Liver (tissue), 8 donors: ENCODE measurements at regions not wholly inside any gene's neighbourhood (a gene's known extent, or its start where the extent isn't known, plus 50 kb on each side); places are given as distances from the start of the nearest gene placed in this dataset.

Experiments
- DNase-seq: peaks from one replicate; pipeline ENCODE4 v3.0.0-alpha.2; 2017; ENCODE audit warnings: low spot score
- H3K27ac ChIP-seq, 2 donors: one replicate each; pipeline ENCODE4 v1.7.0; 2013; ENCODE audit warnings: inconsistent platforms in 2 of 2, low read length in 2 of 2, control low read depth in 1 of 2, low read depth in 1 of 2, mild to moderate bottlenecking in 1 of 2
- H3K27me3 ChIP-seq, 4 donors: one replicate each; pipeline versions ENCODE4 v1.6.1 to v1.7.0; 2013; ENCODE audit warnings: low read length in 3 of 4, inconsistent platforms in 1 of 4, mild to moderate bottlenecking in 1 of 4, moderate library complexity in 1 of 4; ENCODE audit not compliant: control insufficient read depth in 4 of 4, insufficient read depth in 4 of 4
- H3K36me3 ChIP-seq, 4 donors: one replicate each; pipeline versions ENCODE4 v1.6.1 to v1.7.0; 2013; ENCODE audit warnings: low read length in 3 of 4, mild to moderate bottlenecking in 3 of 4, low read depth in 1 of 4, moderate library complexity in 1 of 4; ENCODE audit not compliant: control insufficient read depth in 4 of 4, insufficient read depth in 3 of 4
- H3K4me1 ChIP-seq, 4 donors: one replicate each; pipeline versions ENCODE4 v1.6.1 to v1.7.0; 2013; ENCODE audit warnings: low read length in 3 of 4, mild to moderate bottlenecking in 3 of 4, moderate library complexity in 1 of 4; ENCODE audit not compliant: control insufficient read depth in 4 of 4, insufficient read depth in 4 of 4
- H3K4me3 ChIP-seq, 3 donors: one replicate each; pipeline versions ENCODE4 v1.6.1 to v1.7.0; 2013; ENCODE audit warnings: low read length in 3 of 3, control low read depth in 1 of 3, low read depth in 1 of 3, mild to moderate bottlenecking in 1 of 3
- H3K9ac ChIP-seq, 2 donors: one replicate each; pipeline ENCODE4 v1.7.0; 2013; ENCODE audit warnings: low read length in 2 of 2, mild to moderate bottlenecking in 2 of 2, moderate library complexity in 2 of 2, control low read depth in 1 of 2, low read depth in 1 of 2
- H3K9me3 ChIP-seq, 4 donors: one replicate each; pipeline versions ENCODE4 v1.6.1 to v1.7.0; 2013; ENCODE audit warnings: low read length in 3 of 4; ENCODE audit not compliant: control insufficient read depth in 4 of 4
- ATF3 ChIP-seq: IDR thresholded peaks from 2 replicates; pipeline ENCODE4 v1.6.1; 2016; ENCODE audit warnings: antibody characterized with exemption
- CTCF ChIP-seq: fragments of 150-350 bp; IDR thresholded peaks from 2 replicates; pipeline ENCODE4 v1.5.1; 2017; ENCODE audit warnings: improper control_type of control experiment, low read depth, low read length; ENCODE audit not compliant: missing input control
- EGR1 ChIP-seq, 2 donors: IDR thresholded peaks; 2 replicates each; pipeline ENCODE4 v1.6.1; 2016 to 2018; ENCODE audit warnings: antibody characterized with exemption in 2 of 2, low read depth in 2 of 2
- FOXA1 ChIP-seq: IDR thresholded peaks from 2 replicates; pipeline ENCODE4 v1.6.1; 2016; ENCODE audit warnings: antibody characterized with exemption
- FOXA2 ChIP-seq: IDR thresholded peaks from 2 replicates; pipeline ENCODE4 v1.6.1; 2016; ENCODE audit warnings: antibody characterized with exemption
- GABPA ChIP-seq, 2 donors: IDR thresholded peaks in 1 of 2; conservative IDR thresholded peaks in 1 of 2; 2 replicates each; pipeline ENCODE4 v1.6.1; 2016; ENCODE audit warnings: antibody characterized with exemption in 2 of 2, mild to moderate bottlenecking in 1 of 2, moderate library complexity in 1 of 2
- HNF4A ChIP-seq, 2 donors: conservative IDR thresholded peaks; 2 replicates each; pipeline ENCODE4 v1.6.1; 2016; ENCODE audit warnings: antibody characterized with exemption in 2 of 2, mild to moderate bottlenecking in 2 of 2
- HNF4G ChIP-seq: IDR thresholded peaks from 2 replicates; pipeline ENCODE4 v1.6.1; 2016; ENCODE audit warnings: antibody characterized with exemption
- JUND ChIP-seq, 2 donors: IDR thresholded peaks; 2 replicates each; pipeline ENCODE4 v1.6.1; 2016; ENCODE audit warnings: antibody characterized with exemption in 2 of 2
- MAX ChIP-seq: IDR thresholded peaks from 2 replicates; pipeline ENCODE4 v1.6.1; 2016; ENCODE audit warnings: antibody characterized with exemption
- NR2F2 ChIP-seq: IDR thresholded peaks from 2 replicates; pipeline ENCODE4 v1.6.1; 2016; ENCODE audit warnings: antibody characterized with exemption
- RAD21 ChIP-seq, 2 donors: IDR thresholded peaks; 2 replicates each; pipeline ENCODE4 v1.6.1; 2016; ENCODE audit warnings: antibody characterized with exemption in 2 of 2, mild to moderate bottlenecking in 2 of 2
- REST ChIP-seq: IDR thresholded peaks from 2 replicates; pipeline ENCODE4 v1.6.1; 2016; ENCODE audit warnings: antibody characterized with exemption, mild to moderate bottlenecking
- RXRA ChIP-seq, 2 donors: IDR thresholded peaks; 2 replicates each; pipeline ENCODE4 v1.6.1; 2017 to 2018; ENCODE audit warnings: antibody characterized with exemption in 2 of 2, mild to moderate bottlenecking in 1 of 2
- SP1 ChIP-seq: IDR thresholded peaks from 2 replicates; pipeline ENCODE4 v1.6.1; 2018; ENCODE audit warnings: antibody characterized with exemption, mild to moderate bottlenecking
- TAF1 ChIP-seq: conservative IDR thresholded peaks from 2 replicates; pipeline ENCODE4 v1.6.1; 2016; ENCODE audit warnings: antibody characterized with exemption, mild to moderate bottlenecking
- YY1 ChIP-seq: IDR thresholded peaks from 2 replicates; pipeline ENCODE4 v1.6.1; 2016; ENCODE audit warnings: antibody characterized with exemption, mild to moderate bottlenecking
- ZBTB33 ChIP-seq: IDR thresholded peaks from 2 replicates; pipeline ENCODE4 v1.6.1; 2016; ENCODE audit warnings: antibody characterized with exemption
- WGBS: extraction: QIAGEN DNeasy Blood & Tissue Kit; methylation state at CpG from one replicate; pipeline ENCODE4 v1.1.7; 2013; 5-methylcytosine and 5-hydroxymethylcytosine counted together
- donor health status: healthy.
- donor health status: healthy.
- donor health status: healthy.
- donor health status: healthy.
- donor health status: healthy.

- TF ChIP-seq CTCF, result no peak
Observed at GRCh38 chr6:900716-901605, 208.0 kb upstream of the EXOC2 start (continued).

- Histone ChIP-seq H3K4me1 (peaks cover 2 to 21% (median 11%) of the 10 kb centered on the region in 4 donors), H3K9ac (no peak overlapping the region), H3K27ac (no peak overlapping the region), H3K9me3 (no peaks in the 10 kb centered on the region), H3K36me3 (no peaks in the 10 kb centered on the region), H3K4me3 (no peak overlapping the region), H3K27me3 (no peaks in the 10 kb centered on the region)
- no peak for DNase-seq
- 84% methylated on average over 12 of the region's 12 CpGs for WGBS
- TF ChIP-seq ZBTB33 (no peak), GABPA (IDR thresholded peaks at IDR 0.05 in 1 of 2, conservative IDR thresholded peaks at IDR 0.05 in 1 of 2) (no peak), NR2F2 (no peak), HNF4G (no peak), RXRA (IDR thresholded peaks at IDR 0.05) (no peak), YY1 (no peak), REST (no peak), TAF1 (no peak), ATF3 (no peak), JUND (IDR thresholded peaks at IDR 0.05) (no peak), SP1 (no peak), EGR1 (IDR thresholded peaks at IDR 0.05; ENCODE audit: low read depth in 2 of 2) (no peak), FOXA1 (no peak), FOXA2 (no peak), HNF4A (conservative IDR thresholded peaks at IDR 0.05) (no peak), RAD21 (IDR thresholded peaks at IDR 0.05) (no peak), MAX (no peak)
Observed at GRCh38 chr6:897528-898207, 204.7 kb upstream of the EXOC2 start.
